GM12872 (cell line): ENCODE measurements at regions not wholly inside any gene's neighbourhood (a gene's known extent, or its start where the extent isn't known, plus 50 kb on each side); places are given as distances from the start of the nearest gene placed in this dataset.

Source experiments
- CTCF ChIP-seq: IDR thresholded peaks from 3 replicates; pipeline ENCODE4 v1.5.1; 2011; ENCODE audit warnings: low read depth, mild to moderate bottlenecking, low read length, moderate library complexity; ENCODE audit not compliant: insufficient read depth

GRCh38 chr2:60095202-60095815, 458.1 kb downstream of the BCL11A start:
- no peak for TF ChIP-seq CTCF

- no peak for TF ChIP-seq CTCF
Measured at GRCh38 chr2:60094450-60094929, 459.0 kb downstream of the BCL11A start.

- no peak for TF ChIP-seq CTCF
Measured at GRCh38 chr2:60092781-60093180, 460.7 kb downstream of the BCL11A start.

GRCh38 chr2:60091894-60092293, 461.6 kb downstream of the BCL11A start:
- no peak for TF ChIP-seq CTCF

- TF ChIP-seq CTCF, result no peak
Measured at GRCh38 chr2:60091266-60091665, 462.2 kb downstream of the BCL11A start.

- TF ChIP-seq CTCF, result no peak
Measured at GRCh38 chr2:60079562-60079961, 473.9 kb downstream of the BCL11A start.

- no peak for TF ChIP-seq CTCF
Measured at GRCh38 chr2:60075048-60075447, 478.4 kb downstream of the BCL11A start.
